ENCODE measurements at regions not wholly inside any gene's neighbourhood (a gene's known extent, or its start where the extent isn't known, plus 50 kb on each side); places are given as distances from the start of the nearest gene placed in this dataset.

GRCh38 chr1:199172171-199173124, 533.6 kb downstream of the PTPRC start:
- 6% methylated on average over 4 of the region's 4 CpGs for WGBS (ENCODE audit: low lambda C conversion rate)
- Histone ChIP-seq H3K36me3 (replicated peaks in 1 of 2; ENCODE audit: control insufficient read depth in 1 of 2, insufficient read depth in 2 of 2, low read length in 2 of 2) (no peaks in the 10 kb centered on the region), H3K79me2 (ENCODE audit: insufficient read depth, low read length) (no peaks in the 10 kb centered on the region), H3K27me3 (ENCODE audit: control insufficient read depth in 1 of 2, insufficient read depth in 2 of 2, low read length in 2 of 2) (no peaks in the 10 kb centered on the region), H4K20me1 (ENCODE audit: insufficient read depth, low read length) (no peaks in the 10 kb centered on the region), H3K4me2 (ENCODE audit: low read depth, low read length) (no peak overlapping the region), H3K9ac (ENCODE audit: insufficient read depth, low read depth, low read length) (no peak overlapping the region), H2AFZ (ENCODE audit: low read length) (no peak overlapping the region), H3K4me1 (ENCODE audit: insufficient read depth, low read length) (no peaks in the 10 kb centered on the region), H3K4me3 (replicated peaks in 1 of 3; ENCODE audit: insufficient read depth in 1 of 3, low read depth in 2 of 3, low read length in 3 of 3) (no peak overlapping the region), H3K27ac (ENCODE audit: extremely low read length, insufficient read depth, low read length) (no peak overlapping the region), H3K9me3 (ENCODE audit: low read length) (no peaks in the 10 kb centered on the region)
- DNase-seq (ENCODE audit: low spot score): no peak
- TF ChIP-seq ZNF230 (CRISPR knock-in tag; IDR thresholded peaks at IDR 0.05) (no peak), SKI (IDR thresholded peaks at IDR 0.05; ENCODE audit: partially characterized antibody) (no peak), ZNF740 (CRISPR knock-in tag; IDR thresholded peaks at IDR 0.05) (no peak), SRY (CRISPR knock-in tag; IDR thresholded peaks at IDR 0.05) (no peak), NFYB (CRISPR knock-in tag; IDR thresholded peaks at IDR 0.05) (no peak), FUBP1 (CRISPR knock-in tag; IDR thresholded peaks at IDR 0.05; ENCODE audit: borderline replicate concordance) (no peak), TBX2 (CRISPR knock-in tag; IDR thresholded peaks at IDR 0.05; ENCODE audit: borderline replicate concordance) (no peak), NCOR1 (IDR thresholded peaks at IDR 0.05; ENCODE audit: borderline replicate concordance, low read length) (no peak), ZNF232 (CRISPR knock-in tag; IDR thresholded peaks at IDR 0.05; ENCODE audit: borderline replicate concordance) (no peak), IKZF1 (IDR thresholded peaks at IDR 0.05) (no peak), ZNF550 (CRISPR knock-in tag; IDR thresholded peaks at IDR 0.05; ENCODE audit: borderline replicate concordance) (no peak), ATF4 (CRISPR knock-in tag; IDR thresholded peaks at IDR 0.05) (no peak), RBFOX2 (IDR thresholded peaks at IDR 0.05; ENCODE audit: low read depth, low read length) (no peak), NR2F1 (CRISPR knock-in tag; IDR thresholded peaks at IDR 0.05) (no peak)
- TF ChIP-seq, protein P1, sequence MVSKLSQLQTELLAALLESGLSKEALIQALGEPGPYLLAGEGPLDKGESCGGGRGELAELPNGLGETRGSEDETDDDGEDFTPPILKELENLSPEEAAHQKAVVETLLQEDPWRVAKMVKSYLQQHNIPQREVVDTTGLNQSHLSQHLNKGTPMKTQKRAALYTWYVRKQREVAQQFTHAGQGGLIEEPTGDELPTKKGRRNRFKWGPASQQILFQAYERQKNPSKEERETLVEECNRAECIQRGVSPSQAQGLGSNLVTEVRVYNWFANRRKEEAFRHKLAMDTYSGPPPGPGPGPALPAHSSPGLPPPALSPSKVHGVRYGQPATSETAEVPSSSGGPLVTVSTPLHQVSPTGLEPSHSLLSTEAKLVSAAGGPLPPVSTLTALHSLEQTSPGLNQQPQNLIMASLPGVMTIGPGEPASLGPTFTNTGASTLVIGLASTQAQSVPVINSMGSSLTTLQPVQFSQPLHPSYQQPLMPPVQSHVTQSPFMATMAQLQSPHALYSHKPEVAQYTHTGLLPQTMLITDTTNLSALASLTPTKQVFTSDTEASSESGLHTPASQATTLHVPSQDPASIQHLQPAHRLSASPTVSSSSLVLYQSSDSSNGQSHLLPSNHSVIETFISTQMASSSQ (IDR thresholded peaks at IDR 0.05; ENCODE audit: low read depth): no peak
- TF ChIP-seq, protein P1 (CRISPR knock-in tag; IDR thresholded peaks at IDR 0.05; ENCODE audit: borderline replicate concordance): no peak
- intact Hi-C loops (cut with micrococcal nuclease; ENCODE audit: unreplicated experiment): no loop called here
- ATAC-seq: no peak
- ChIA-PET POLR2A (no interaction called here), CTCF (ENCODE audit: low intra/inter-chr PET ratio, low total read pairs) (no interaction called here)
- in situ Hi-C loops (cut with HindIII; ENCODE audit: extremely low pct_ligation_motif_present, low pct_unique_long_range_greater_than_20kb): no loop called here
- no TSS peak for BruUV-seq (replicated peaks)
- no peak for FAIRE-seq
